K562 (cell line): ENCODE measurements at regions not wholly inside any gene's neighbourhood (a gene's known extent, or its start where the extent isn't known, plus 50 kb on each side); places are given as distances from the start of the nearest gene placed in this dataset.

Experiments used
- ATAC-seq: fragments of 200-7000 bp; cut with Tn5 transposase; 3 replicates; pipeline ENCODE4 v1.9.1; 2020; ENCODE audit warnings: moderate library complexity
- BruUV-seq: library from RNA; stranded (reverse); fragments of 400-500 nt; replicated peaks from 2 replicates; lab custom pipeline; 2021; lab: Mats Ljungman, UMichigan
- CTCF ChIA-PET: fragments of 300-600 bp; formaldehyde crosslinking; extraction: SDS; loops from one replicate; lab custom pipeline; 2021; ENCODE audit warnings: low intra/inter-chr PET ratio; lab: Yijun Ruan, JAX
- POLR2A ChIA-PET: fragments of 300-600, 350-650 bp; sonication (Branson Sonifier 250); formaldehyde crosslinking; extraction: SDS; loops from one replicate; lab custom pipeline; 2021; ENCODE audit warnings: antibody characterized with exemption, inconsistent platforms; lab: Yijun Ruan, JAX
- DNase-seq, 4 experiments: peaks; one replicate each; pipeline versions ENCODE4 v3.0.0 to v3.0.0-alpha.2; 2011 to 2018; ENCODE audit warnings: low spot score in 3 of 4, mixed read lengths in 3 of 4; ENCODE audit errors: extremely low read depth in 1 of 4
- FAIRE-seq: peaks from 2 replicates; lab custom pipeline; 2011; peaks lifted over from hg19 to GRCh38; lab: Jason Lieb, UNC
- H2AFZ ChIP-seq: 2 replicates; pipeline ENCODE4 v1.6.0; 2011; ENCODE audit warnings: low read depth, low read length, control low read depth, inconsistent platforms
- H3K27ac ChIP-seq: fragments of 200-600 bp; 3 replicates; pipeline ENCODE4 v1.8.0; 2011; ENCODE audit warnings: low read depth, mild to moderate bottlenecking, control low read depth, inconsistent platforms, low read length, moderate library complexity, mixed read lengths; ENCODE audit errors: extremely low read depth
- H3K27me3 ChIP-seq, 2 experiments: fragments of 300-600 bp in 1 of 2; 2 replicates in 1 of 2; 3 replicates in 1 of 2; pipeline versions ENCODE4 v1.6.0 to v1.8.0; 2011; ENCODE audit warnings: inconsistent platforms in 2 of 2, low read length in 2 of 2, mild to moderate bottlenecking in 1 of 2, mixed read lengths in 1 of 2, moderate library complexity in 1 of 2; ENCODE audit not compliant: control insufficient read depth in 2 of 2, insufficient read depth in 2 of 2
- H3K36me3 ChIP-seq: fragments of 300-600 bp; 3 replicates; pipeline ENCODE4 v1.8.0; 2011; ENCODE audit warnings: mild to moderate bottlenecking, low read length, inconsistent platforms; ENCODE audit not compliant: control insufficient read depth, insufficient read depth
- H3K4me1 ChIP-seq, 2 experiments: fragments of 200-600 bp in 1 of 2; replicated peaks in 1 of 2; 2 replicates in 1 of 2; 3 replicates in 1 of 2; pipeline versions ENCODE4 v1.5.1 to v1.8.0; 2011; ENCODE audit warnings: inconsistent platforms in 2 of 2, low read length in 2 of 2, mild to moderate bottlenecking in 1 of 2, mixed read lengths in 1 of 2, moderate library complexity in 1 of 2; ENCODE audit not compliant: control insufficient read depth in 2 of 2, insufficient read depth in 2 of 2
- H3K4me2 ChIP-seq: 2 replicates; pipeline ENCODE4 v1.6.1; 2011; ENCODE audit warnings: low read length, control low read depth, inconsistent platforms, mixed read lengths; ENCODE audit not compliant: insufficient read depth
- H3K4me3 ChIP-seq: fragments of 200-600 bp; sonication (generic), shearing (Covaris generic); 2 replicates; pipeline ENCODE4 v1.5.1; 2016; ENCODE audit warnings: control low read depth, inconsistent platforms
- H3K79me2 ChIP-seq: fragments of 200-600 bp; 3 replicates; pipeline ENCODE4 v1.8.0; 2011; ENCODE audit warnings: low read length, inconsistent platforms; ENCODE audit not compliant: control insufficient read depth, insufficient read depth
- H3K9ac ChIP-seq, 2 experiments: 2 replicates each; pipeline versions ENCODE4 v1.6.0 to v1.6.1; 2011; ENCODE audit warnings: low read depth in 2 of 2, low read length in 2 of 2, control low read depth in 1 of 2, inconsistent platforms in 1 of 2, mild to moderate bottlenecking in 1 of 2, mixed read lengths in 1 of 2; ENCODE audit not compliant: insufficient read depth in 1 of 2
- H3K9me1 ChIP-seq: one replicate; pipeline ENCODE4 v1.6.0; 2011; ENCODE audit warnings: inconsistent platforms, mild to moderate bottlenecking, low read length, moderate library complexity; ENCODE audit not compliant: control insufficient read depth, insufficient read depth
- H3K9me3 ChIP-seq: replicated peaks from 2 replicates; pipeline ENCODE4 v1.5.1; 2011; ENCODE audit warnings: low read depth, low read length, inconsistent platforms; ENCODE audit not compliant: control insufficient read depth, insufficient read depth
- H4K20me1 ChIP-seq: replicated peaks from 2 replicates; pipeline ENCODE4 v1.6.1; 2011; ENCODE audit warnings: low read length, inconsistent platforms, mixed read lengths; ENCODE audit not compliant: control insufficient read depth, insufficient read depth
- ASH1L ChIP-seq: fragments of 450-650 bp; IDR thresholded peaks from 2 replicates; pipeline ENCODE4 v1.6.1; 2018; ENCODE audit warnings: borderline replicate concordance, mild to moderate bottlenecking, low read depth; ENCODE audit not compliant: partially characterized antibody
- CBX5 ChIP-seq: IDR thresholded peaks from 2 replicates; pipeline ENCODE4 v1.6.1; 2014; ENCODE audit warnings: low read depth, borderline replicate concordance
- GABPA ChIP-seq: fragments of 200-800 bp; sonication (Bioruptor generic); conservative IDR thresholded peaks from 2 replicates; pipeline ENCODE4 v1.6.1; 2016; ENCODE audit warnings: low read depth, missing genetic modification characterization, missing compliant biosample characterization
- NFIC ChIP-seq: fragments of 450-650 bp; IDR thresholded peaks from 2 replicates; pipeline ENCODE4 v1.6.1; 2017; ENCODE audit warnings: mild to moderate bottlenecking, inconsistent platforms
- NR2F6 ChIP-seq: fragments of 450-650 bp; formaldehyde crosslinking; IDR thresholded peaks from 2 replicates; pipeline ENCODE4 v1.4.0; 2020; ENCODE audit warnings: mild to moderate bottlenecking
- RFX1 ChIP-seq: fragments of 450-650 bp; IDR thresholded peaks from 2 replicates; pipeline ENCODE4 v1.6.1; 2016; ENCODE audit warnings: mild to moderate bottlenecking, moderate library complexity
- SNIP1 ChIP-seq: fragments of 450-650 bp; IDR thresholded peaks from 2 replicates; pipeline ENCODE4 v1.7.1; 2017; ENCODE audit warnings: low read depth, mild to moderate bottlenecking
- WGBS: fragments of 100-300 bp; shearing (Covaris generic); methylation state at CpG from one replicate; pipeline ENCODE4 v1.1.6; 2016; ENCODE audit warnings: low coverage, mixed read lengths; ENCODE audit not compliant: insufficient coverage; ENCODE audit errors: missing lambda C conversion rate; 5-methylcytosine and 5-hydroxymethylcytosine counted together
- in situ Hi-C: fragments of 300-500 bp; cut with MboI; formaldehyde crosslinking; loops from 4 replicates; pipeline ENCODE4 v1.15.0; 2018; ENCODE audit warnings: inconsistent platforms, mixed read lengths
- intact Hi-C: fragments of 100-400 bp; cut with micrococcal nuclease; formaldehyde crosslinking; loops from 2 replicates; pipeline ENCODE4 v1.14.2; 2022

DNA sequence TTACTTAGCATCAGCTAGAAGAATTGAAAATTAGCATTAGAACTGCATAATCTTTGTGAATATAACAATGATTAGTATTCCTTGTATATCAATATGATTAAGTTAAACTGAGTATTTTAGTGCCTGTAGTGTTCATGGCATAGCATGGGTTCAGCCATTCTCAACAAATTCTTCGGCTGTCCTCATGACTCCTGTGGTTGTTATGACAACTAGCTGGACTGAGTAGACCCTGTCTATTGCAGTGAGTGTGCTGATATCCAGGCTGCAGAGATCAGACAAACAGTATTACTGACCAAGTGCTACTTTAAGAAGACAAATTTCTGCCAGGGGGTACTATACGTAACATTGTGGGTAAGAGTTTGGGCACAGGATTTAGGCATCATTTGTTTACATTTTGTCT, 125.9 kb downstream of the NUDT12 start:
- 3% methylated on average over 2 of the region's 2 CpGs for WGBS
- H3K27ac ChIP-seq, result no peak overlapping the region
- FAIRE-seq (no peak), ATAC-seq (no peak), DNase-seq (no peak)
- H3K9me3 ChIP-seq, result no peaks in the 10 kb centered on the region; the same call in 1 of the 2 replicates
- peaks cover 0 to 5% of the 10 kb centered on the region in 2 experiments; a peak in 2 of 5 replicates for H3K4me1 ChIP-seq
- ChIA-PET POLR2A (no interaction called here), CTCF (no interaction called here)
- no peak overlapping the region for H2AFZ ChIP-seq
- no peak overlapping the region for H3K4me3 ChIP-seq
- no peak overlapping the region for H3K4me2 ChIP-seq
- no peaks in the 10 kb centered on the region for H3K36me3 ChIP-seq
- in situ Hi-C loops (no loop called here), intact Hi-C loops (no loop called here)
- H3K79me2 ChIP-seq, result no peaks in the 10 kb centered on the region
- H3K9me1 ChIP-seq, result no peaks in the 10 kb centered on the region
- no peaks in the 10 kb centered on the region for H4K20me1 ChIP-seq
- H3K9ac ChIP-seq, result no peak overlapping the region
- no peaks in the 10 kb centered on the region for H3K27me3 ChIP-seq
- no TSS peak for BruUV-seq
- no peak for TF ChIP-seq NR2F6
- TF ChIP-seq GABPA (tag), result no peak
- TF ChIP-seq CBX5, result no peak
- TF ChIP-seq RFX1, result 0 out of 2 replicates have a peak, but pooled peaks have one; percentile 23
- TF ChIP-seq ASH1L, result no peak

DNA sequence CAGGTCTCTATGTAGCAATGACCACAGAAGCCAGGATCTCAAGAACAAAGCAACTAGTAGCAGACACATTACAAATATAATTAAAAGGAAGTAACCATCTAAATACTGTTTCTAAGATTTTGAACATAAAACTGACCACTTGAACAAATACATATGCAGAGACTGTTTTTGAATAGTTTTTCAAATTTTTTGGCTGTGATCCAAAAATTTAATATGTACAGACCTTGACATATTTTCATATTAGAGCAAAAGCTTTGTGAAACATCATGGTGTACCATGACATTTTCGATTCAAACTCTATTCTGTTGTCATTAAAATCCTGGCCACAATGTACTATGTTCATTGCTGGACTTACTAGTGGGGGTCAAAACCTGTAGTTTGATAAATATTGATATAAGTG, 126.5 kb downstream of the NUDT12 start:
- WGBS, result 0% methylated on average over 1 of the region's 1 CpG
- FAIRE-seq, result no peak
- H3K27me3 ChIP-seq, result no peaks in the 10 kb centered on the region

More for the DNA sequence above, 126.5 kb downstream of the NUDT12 start:
- Histone ChIP-seq H3K4me1 (peaks cover 0 to 5% of the 10 kb centered on the region in 2 experiments; a peak in 2 of 5 replicates), H3K36me3 (no peaks in the 10 kb centered on the region), H3K79me2 (no peaks in the 10 kb centered on the region), H4K20me1 (no peaks in the 10 kb centered on the region), H3K9me1 (no peaks in the 10 kb centered on the region), H3K9ac (no peak overlapping the region), H3K9me3 (no peaks in the 10 kb centered on the region; the same call in 1 of the 2 replicates), H3K4me2 (no peak overlapping the region), H2AFZ (no peak overlapping the region), H3K4me3 (no peak overlapping the region), H3K27ac (no peak overlapping the region)
- POLR2A ChIA-PET, result no interaction called here
- in situ Hi-C loops (no loop called here), intact Hi-C loops (no loop called here)
- TF ChIP-seq SNIP1, result no peak
- TF ChIP-seq NFIC, result peak; percentile 74
- BruUV-seq, result no TSS peak
- DNase-seq (no peak), ATAC-seq (no peak)
- CTCF ChIA-PET, result no interaction called here
